Muscle of leg (tissue), 3 donors: ENCODE measurements at regions not wholly inside any gene's neighbourhood (a gene's known extent, or its start where the extent isn't known, plus 50 kb on each side); places are given as distances from the start of the nearest gene placed in this dataset.
"Not testable (repeated sequence)": the region's sequence is repeated elsewhere in the genome, so short reads cannot be mapped to it uniquely, and the experiment has no call there.

ENCODE experiments used
- DNase-seq: peaks from one replicate; pipeline ENCODE4 v3.0.0; 2013
- H3K27ac ChIP-seq: one replicate; pipeline ENCODE4 v1.5.1; 2013; ENCODE audit warnings: mild to moderate bottlenecking, low read length, control low read depth
- H3K27me3 ChIP-seq: one replicate; pipeline ENCODE4 v1.6.1; 2013; ENCODE audit warnings: low read length; ENCODE audit not compliant: control insufficient read depth, insufficient read depth
- H3K36me3 ChIP-seq: one replicate; pipeline ENCODE4 v1.6.1; 2013; ENCODE audit warnings: low read length; ENCODE audit not compliant: control insufficient read depth, insufficient read depth
- H3K4me1 ChIP-seq: one replicate; pipeline ENCODE4 v1.6.1; 2013; ENCODE audit warnings: low read length; ENCODE audit not compliant: control insufficient read depth, insufficient read depth
- H3K4me3 ChIP-seq: one replicate; pipeline ENCODE4 v1.5.1; 2013; ENCODE audit warnings: low read length, control low read depth
- H3K9me3 ChIP-seq: replicated peaks from 2 replicates; pipeline ENCODE4 v1.6.1; 2013; ENCODE audit warnings: low read depth, low read length; ENCODE audit not compliant: control insufficient read depth
- WGBS: methylation state at CpG from one replicate; pipeline ENCODE4 v1.1.5; 2013; ENCODE audit warnings: missing lambda C conversion rate; ENCODE audit not compliant: insufficient coverage; 5-methylcytosine and 5-hydroxymethylcytosine counted together

GRCh38 chr9:42434844-42435714 is 251.6 kb downstream of the SPATA31A6 start:
- not testable (repeated sequence) for H3K9me3 ChIP-seq, DNase-seq
- WGBS = 44% methylated on average over 9 of the region's 15 CpGs

GRCh38 chr9:42435715-42436342 is 252.4 kb downstream of the SPATA31A6 start:
- H3K27me3 ChIP-seq, H3K4me1 ChIP-seq, DNase-seq, H3K4me3 ChIP-seq, H3K36me3 ChIP-seq, H3K9me3 ChIP-seq, H3K27ac ChIP-seq: not testable (repeated sequence)
- WGBS = no CpG with 5 or more reads among the region's 4 CpGs

More at GRCh38 chr9:42434844-42435714, 251.6 kb downstream of the SPATA31A6 start:
- H3K36me3 ChIP-seq, H3K4me3 ChIP-seq, H3K27ac ChIP-seq, H3K27me3 ChIP-seq, H3K4me1 ChIP-seq: not testable (repeated sequence)

GRCh38 chr9:42437057-42437759 is 253.7 kb downstream of the SPATA31A6 start:
- WGBS = 100% methylated on average over 1 of the region's 6 CpGs
- not testable (repeated sequence) for H3K4me1 ChIP-seq

GRCh38 chr9:42442680-42443079 is 259.2 kb downstream of the SPATA31A6 start:
- DNase-seq, H3K9me3 ChIP-seq, H3K4me1 ChIP-seq, H3K27me3 ChIP-seq, H3K4me3 ChIP-seq, H3K27ac ChIP-seq, H3K36me3 ChIP-seq: not testable (repeated sequence)

More at GRCh38 chr9:42437057-42437759, 253.7 kb downstream of the SPATA31A6 start:
- H3K27me3 ChIP-seq, DNase-seq, H3K9me3 ChIP-seq, H3K27ac ChIP-seq, H3K4me3 ChIP-seq, H3K36me3 ChIP-seq: not testable (repeated sequence)

DNA sequence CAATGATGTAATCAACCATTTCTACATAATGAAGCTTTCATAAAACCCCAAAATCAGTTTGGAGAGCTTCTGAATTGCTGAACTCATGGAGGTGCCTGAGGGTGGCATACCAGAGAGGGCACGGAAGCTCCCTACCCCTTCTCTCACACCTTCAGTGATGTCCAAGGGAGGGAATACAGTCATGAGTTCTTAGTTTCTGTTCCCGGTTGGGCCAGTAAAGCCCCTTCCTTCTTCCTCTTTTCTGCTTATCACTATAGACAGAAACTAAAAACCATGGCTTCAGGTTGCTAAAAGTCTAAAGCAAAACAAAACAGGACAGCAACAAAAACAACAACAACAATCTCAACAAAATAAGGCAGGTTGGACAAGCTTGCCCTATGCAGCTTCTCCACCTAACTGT is 260.0 kb downstream of the SPATA31A6 start:
- no CpG with 5 or more reads among the region's 2 CpGs for WGBS
- not testable (repeated sequence) for H3K4me3 ChIP-seq, H3K36me3 ChIP-seq, H3K4me1 ChIP-seq, H3K27ac ChIP-seq, H3K27me3 ChIP-seq, H3K9me3 ChIP-seq
- DNase-seq = peak; percentile 9

- WGBS = no CpG with 5 or more reads among the region's 2 CpGs
- not testable (repeated sequence) for H3K27me3 ChIP-seq, H3K36me3 ChIP-seq, H3K4me3 ChIP-seq, H3K4me1 ChIP-seq, H3K27ac ChIP-seq, H3K9me3 ChIP-seq
- DNase-seq = peak; percentile 16
These were observed 278.0 kb downstream of the SPATA31A6 start for GRCh38 chr9:42461436-42461835.

DNA sequence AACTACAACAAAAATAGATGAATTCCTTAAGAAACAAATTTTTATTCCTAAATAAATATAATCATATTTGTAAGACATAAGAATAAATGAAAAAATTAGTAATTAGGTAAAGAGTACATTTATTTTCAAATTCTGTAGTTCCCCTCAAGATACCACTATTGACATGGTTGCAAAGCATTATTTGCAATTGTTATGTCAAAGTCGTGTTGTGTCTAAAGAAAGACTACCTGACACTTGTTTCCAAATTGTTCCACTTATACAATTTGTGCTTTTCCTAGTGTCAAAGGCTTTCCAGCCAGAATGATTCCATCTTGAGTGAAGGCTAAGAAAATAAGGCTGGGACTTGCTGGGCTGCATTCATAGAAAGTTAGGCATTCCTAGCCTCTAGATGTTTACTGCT is 278.4 kb downstream of the SPATA31A6 start:
- H3K36me3 ChIP-seq, DNase-seq: not testable (repeated sequence)

DNA sequence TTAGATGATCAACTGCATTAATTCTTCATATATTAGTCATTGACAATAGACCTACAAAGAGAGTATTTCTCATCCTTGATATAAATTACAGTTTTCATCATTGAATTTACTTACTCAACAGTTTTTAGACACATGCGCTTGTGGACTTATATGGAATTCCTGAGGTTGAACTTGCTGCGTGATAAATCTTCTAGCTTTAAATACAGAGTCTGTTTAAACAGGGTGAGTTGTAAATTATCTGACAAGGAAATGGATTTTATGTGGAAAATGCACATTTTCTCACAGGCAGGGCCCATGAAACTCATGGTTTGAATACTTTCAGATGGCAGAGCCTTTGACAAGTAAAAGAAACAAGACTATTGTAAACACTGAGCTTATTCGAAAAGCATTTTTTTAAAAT is 280.5 kb downstream of the SPATA31A6 start:
- H3K4me3 ChIP-seq, H3K9me3 ChIP-seq, H3K27me3 ChIP-seq, H3K27ac ChIP-seq, H3K4me1 ChIP-seq, H3K36me3 ChIP-seq: not testable (repeated sequence)
- WGBS = no CpG with 5 or more reads among the region's 3 CpGs
- DNase-seq = peak; percentile 1

More for the DNA sequence above, 278.4 kb downstream of the SPATA31A6 start:
- H3K27me3 ChIP-seq, H3K27ac ChIP-seq, H3K4me1 ChIP-seq, H3K9me3 ChIP-seq, H3K4me3 ChIP-seq: not testable (repeated sequence)
- WGBS = no CpG with 5 or more reads among the region's 1 CpG

- no CpG with 5 or more reads among the region's 3 CpGs for WGBS
- peak; percentile 44 for DNase-seq
These were observed 287.1 kb downstream of the SPATA31A6 start for GRCh38 chr9:42470577-42470976.

GRCh38 chr9:42490989-42491388 is 307.5 kb downstream of the SPATA31A6 start:
- not testable (repeated sequence) for DNase-seq, H3K27ac ChIP-seq, H3K4me3 ChIP-seq, H3K9me3 ChIP-seq, H3K4me1 ChIP-seq, H3K36me3 ChIP-seq, H3K27me3 ChIP-seq
- WGBS = no CpG with 5 or more reads among the region's 2 CpGs

More at GRCh38 chr9:42470577-42470976, 287.1 kb downstream of the SPATA31A6 start:
- H3K4me3 ChIP-seq, H3K27ac ChIP-seq, H3K9me3 ChIP-seq, H3K36me3 ChIP-seq, H3K27me3 ChIP-seq, H3K4me1 ChIP-seq: not testable (repeated sequence)
